SK-N-MC (cell line): ENCODE measurements at regions not wholly inside any gene's neighbourhood (a gene's known extent, or its start where the extent isn't known, plus 50 kb on each side); places are given as distances from the start of the nearest gene placed in this dataset.

Experiments
- EZH2 ChIP-seq: fragments of 200-600 bp; sonication (generic); IDR thresholded peaks from one replicate; pipeline ENCODE4 v1.6.1; 2017; ENCODE audit warnings: antibody characterized with exemption
- POLR2AphosphoS5 ChIP-seq: IDR thresholded peaks from 2 replicates; pipeline ENCODE4 v1.6.1; 2012; ENCODE audit warnings: mild to moderate bottlenecking, low read depth, low read length, borderline replicate concordance

DNA sequence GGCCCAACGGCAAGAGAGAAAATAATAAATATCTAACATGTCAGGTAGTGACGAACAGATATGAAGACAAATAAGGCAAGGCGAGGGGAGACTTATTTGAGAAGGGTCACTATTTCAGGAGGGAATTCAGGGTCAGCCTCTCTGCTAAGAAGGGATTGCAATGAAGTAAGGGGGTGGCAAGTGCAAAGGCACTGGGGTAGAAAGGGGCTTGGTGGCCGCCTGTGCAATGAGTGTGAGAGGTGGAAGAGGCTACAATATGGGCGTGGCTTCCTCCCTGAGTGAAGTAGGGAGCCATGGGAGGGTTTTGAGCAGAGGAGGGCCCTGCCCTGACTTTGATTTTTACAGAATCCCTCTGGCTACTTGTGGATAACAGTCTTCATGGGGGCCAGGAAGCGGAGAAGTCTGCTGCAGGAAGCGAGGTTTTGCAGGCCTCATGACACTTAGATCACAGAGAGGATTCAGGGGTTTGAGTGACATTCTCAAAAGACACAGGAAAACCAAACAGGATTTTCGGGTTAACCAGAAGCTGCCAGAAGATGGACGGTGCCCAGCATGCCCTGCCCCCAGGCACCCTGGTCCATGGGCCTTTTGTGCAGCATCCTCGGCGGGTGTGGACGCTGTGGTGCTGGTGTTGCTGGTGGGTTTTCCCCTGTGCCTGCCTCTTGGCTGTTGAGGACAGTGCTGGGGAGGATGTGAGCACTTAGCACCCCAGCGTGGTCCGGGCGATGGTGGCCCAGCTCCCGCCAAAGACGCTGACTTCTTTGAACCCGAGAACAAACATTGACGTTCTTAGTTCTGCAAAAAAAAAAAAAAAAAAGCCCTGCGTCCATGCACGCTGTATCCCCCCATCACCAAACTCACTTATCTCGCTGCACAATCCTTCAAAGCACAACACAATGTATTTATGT, 124.2 kb upstream of the PTPN1 start:
- TF ChIP-seq EZH2 (no peak), POLR2AphosphoS5 (no peak)
